ENCODE measurements at regions not wholly inside any gene's neighbourhood (a gene's known extent, or its start where the extent isn't known, plus 50 kb on each side); places are given as distances from the start of the nearest gene placed in this dataset.

GRCh38 chr21:35563885-35564451 lies 496.4 kb downstream of the SETD4 start (continued):
- no peak; the same call in 1 of the 2 replicates for TF ChIP-seq USF1 (IDR thresholded peaks at IDR 0.05; ENCODE audit: borderline replicate concordance, low read depth)
- no peak for TF ChIP-seq GABPA (IDR thresholded peaks at IDR 0.05; ENCODE audit: low read depth)
- TF ChIP-seq REST (IDR thresholded peaks at IDR 0.05; ENCODE audit: low read depth, low read length), result no peak
- peak; percentile 88 for TF ChIP-seq MAX (IDR thresholded peaks at IDR 0.05; ENCODE audit: low read depth)
- TF ChIP-seq NRF1 (IDR thresholded peaks at IDR 0.05; ENCODE audit: low read depth, low read length), result no peak

GRCh38 chr21:35562876-35563275 lies 497.4 kb downstream of the SETD4 start:
- no peaks in the 10 kb centered on the region for H3K9me2 ChIP-seq
- no peak overlapping the region for H2AFZ ChIP-seq (ENCODE audit: low read depth)
- H3K79me2 ChIP-seq (ENCODE audit: insufficient read depth), result no peaks in the 10 kb centered on the region
- ChIA-PET CTCF (no interaction called here), POLR2A (no interaction called here)
- H3K4me2 ChIP-seq, result peak overlapping the region; percentile 73; the same call in 1 of the 2 replicates
- peaks cover 0 to 28% of the 10 kb centered on the region in 2 experiments; a peak in 3 of 4 replicates for H3K4me1 ChIP-seq (ENCODE audit: control insufficient read depth in 1 of 2, insufficient read depth in 2 of 2, low read depth in 1 of 2, low read length in 1 of 2)
- H3F3A ChIP-seq (replicated peaks; ENCODE audit: insufficient read depth), result peaks cover 48% of the 10 kb centered on the region
- H3K9ac ChIP-seq, result 0 out of 2 replicates have a peak overlapping the region, but pooled peaks have one; percentile 63
- no peaks in the 10 kb centered on the region for H3K36me3 ChIP-seq (replicated peaks in 1 of 2; ENCODE audit: control insufficient read depth in 1 of 2, insufficient read depth in 2 of 2, low read length in 1 of 2)
- no peaks in the 10 kb centered on the region for H3K9me3 ChIP-seq
- H4K20me1 ChIP-seq (ENCODE audit: insufficient read depth), result no peaks in the 10 kb centered on the region
- TF ChIP-seq JUND (IDR thresholded peaks at IDR 0.05) (no peak), GATA2 (CRISPR knock-in tag; IDR thresholded peaks at IDR 0.05) (no peak), CHD2 (IDR thresholded peaks at IDR 0.05; ENCODE audit: low read length, partially characterized antibody) (no peak), IRF3 (IDR thresholded peaks at IDR 0.05; ENCODE audit: low read depth, low read length) (no peak)
- DNase-seq, result no peak
- peak overlapping the region; percentile 70 to 94; a peak in 3 of 4 replicates for H3K27ac ChIP-seq (ENCODE audit: low read depth in 2 of 2, low read length in 1 of 2)
- 86% methylated on average over 5 of the region's 5 CpGs for WGBS (ENCODE audit: low lambda C conversion rate)
- no peak overlapping the region for H3K4me3 ChIP-seq (ENCODE audit: low read depth in 2 of 2, low read length in 1 of 2)
- H3K27me3 ChIP-seq (ENCODE audit: insufficient read depth), result no peaks in the 10 kb centered on the region

Data from SK-N-SH (cell line).